H1 (cell line): ENCODE measurements at regions not wholly inside any gene's neighbourhood (a gene's known extent, or its start where the extent isn't known, plus 50 kb on each side); places are given as distances from the start of the nearest gene placed in this dataset.

ENCODE experiments used
- ATF3 ChIP-seq: IDR thresholded peaks from 2 replicates; pipeline ENCODE4 v1.6.1; 2011; ENCODE audit warnings: low read depth, mild to moderate bottlenecking, low read length; ENCODE audit not compliant: insufficient read depth
- E2F6 ChIP-seq: IDR thresholded peaks from 2 replicates; pipeline ENCODE4 v1.6.1; 2012; ENCODE audit warnings: inconsistent platforms
- HDAC6 ChIP-seq: IDR thresholded peaks from one replicate; pipeline ENCODE4 v1.7.1; 2012; ENCODE audit warnings: low read depth, mild to moderate bottlenecking, inconsistent platforms, low read length, moderate library complexity
- NRF1 ChIP-seq: IDR thresholded peaks from 2 replicates; pipeline ENCODE4 v1.6.1; 2011; ENCODE audit warnings: mild to moderate bottlenecking, low read depth, low read length, improper control_type of control experiment
- POLR2A ChIP-seq, 2 experiments: IDR thresholded peaks; 1 replicate in 1 of 2; 2 replicates in 1 of 2; pipeline ENCODE4 v1.6.1; 2011; ENCODE audit warnings: low read depth in 2 of 2, low read length in 2 of 2, mild to moderate bottlenecking in 2 of 2; ENCODE audit errors: control extremely low read depth in 1 of 2
- TBP ChIP-seq: IDR thresholded peaks from 2 replicates; pipeline ENCODE4 v1.6.1; 2011; ENCODE audit warnings: low read depth, low read length, improper control_type of control experiment

GRCh38 chr16:86843812-86844211 is 265.5 kb downstream of the FOXL1 start (continued):
- TF ChIP-seq ATF3 (no peak), NRF1 (no peak), E2F6 (no peak), TBP (no peak), POLR2A (IDR thresholded peaks at IDR 0.05; ENCODE audit: control extremely low read depth in 1 of 2, low read depth in 2 of 2, low read length in 2 of 2) (no peak), HDAC6 (no peak)
